ENCODE measurements at regions not wholly inside any gene's neighbourhood (a gene's known extent, or its start where the extent isn't known, plus 50 kb on each side); places are given as distances from the start of the nearest gene placed in this dataset.

- no peak for TF ChIP-seq ZSCAN18 (CRISPR knock-in tag; IDR thresholded peaks at IDR 0.05)
- no peak for TF ChIP-seq MYBL2 (CRISPR knock-in tag; IDR thresholded peaks at IDR 0.05)
- no peak for TF ChIP-seq TEAD4 (CRISPR knock-in tag; IDR thresholded peaks at IDR 0.05)
- no peak for TF ChIP-seq ATF3 (CRISPR knock-in tag; conservative IDR thresholded peaks at IDR 0.05)
- TF ChIP-seq HMGXB4 (CRISPR knock-in tag; IDR thresholded peaks at IDR 0.05), result no peak
- TF ChIP-seq MXD4 (CRISPR knock-in tag; IDR thresholded peaks at IDR 0.05; ENCODE audit: borderline replicate concordance), result no peak
- TF ChIP-seq E2F1 (CRISPR knock-in tag; IDR thresholded peaks at IDR 0.05), result no peak
- no peak for TF ChIP-seq MAX (CRISPR knock-in tag; IDR thresholded peaks at IDR 0.05)
- no peak for TF ChIP-seq ZBTB21 (CRISPR knock-in tag; IDR thresholded peaks at IDR 0.05; ENCODE audit: borderline replicate concordance)
- no peak for TF ChIP-seq CTCF (IDR thresholded peaks at IDR 0.05)
- no peak for TF ChIP-seq TEAD1 (CRISPR knock-in tag; IDR thresholded peaks at IDR 0.05)
These were observed 56.8 kb upstream of the TBCA start for GRCh38 chr5:77832938-77833337.
